Astrocyte of the cerebellum (primary cell): ENCODE measurements at regions not wholly inside any gene's neighbourhood (a gene's known extent, or its start where the extent isn't known, plus 50 kb on each side); places are given as distances from the start of the nearest gene placed in this dataset.

Experiments
- DNase-seq: peaks from one replicate; pipeline ENCODE4 v3.0.0-alpha.2; 2011; ENCODE audit warnings: low read depth
- H3K4me3 ChIP-seq: 2 replicates; pipeline ENCODE4 v1.5.1; 2011; ENCODE audit warnings: mild to moderate bottlenecking, low read depth, low read length, moderate library complexity
- CTCF ChIP-seq: IDR thresholded peaks from 2 replicates; pipeline ENCODE4 v1.5.1; 2012; ENCODE audit warnings: low read length, low read depth, moderate library complexity, mild to moderate bottlenecking; ENCODE audit errors: missing control alignments
- in situ Hi-C: cut with HindIII; loops from 2 replicates; pipeline ENCODE4 v1.10.0; 2017; ENCODE audit warnings: low sequenced_read_pairs

- in situ Hi-C loops = no loop called here
- no peak for TF ChIP-seq CTCF
- DNase-seq = no peak
- no peak overlapping the region for H3K4me3 ChIP-seq
Measured at GRCh38 chr3:164064298-164064697, 1014.0 kb downstream of the SI start.

GRCh38 chr3:164060923-164061322 is 1017.4 kb downstream of the SI start:
- DNase-seq = no peak
- no peak for TF ChIP-seq CTCF
- in situ Hi-C loops = no loop called here
- no peak overlapping the region for H3K4me3 ChIP-seq

GRCh38 chr3:164049847-164050246 is 1028.4 kb downstream of the SI start:
- DNase-seq = no peak
- no peak for TF ChIP-seq CTCF

GRCh38 chr3:164048451-164048850 is 1029.8 kb downstream of the SI start:
- H3K4me3 ChIP-seq = no peak overlapping the region
- TF ChIP-seq CTCF = no peak
- in situ Hi-C loops = no loop called here
- no peak for DNase-seq

More at GRCh38 chr3:164049847-164050246, 1028.4 kb downstream of the SI start:
- H3K4me3 ChIP-seq = no peak overlapping the region
- in situ Hi-C loops = no loop called here

DNA sequence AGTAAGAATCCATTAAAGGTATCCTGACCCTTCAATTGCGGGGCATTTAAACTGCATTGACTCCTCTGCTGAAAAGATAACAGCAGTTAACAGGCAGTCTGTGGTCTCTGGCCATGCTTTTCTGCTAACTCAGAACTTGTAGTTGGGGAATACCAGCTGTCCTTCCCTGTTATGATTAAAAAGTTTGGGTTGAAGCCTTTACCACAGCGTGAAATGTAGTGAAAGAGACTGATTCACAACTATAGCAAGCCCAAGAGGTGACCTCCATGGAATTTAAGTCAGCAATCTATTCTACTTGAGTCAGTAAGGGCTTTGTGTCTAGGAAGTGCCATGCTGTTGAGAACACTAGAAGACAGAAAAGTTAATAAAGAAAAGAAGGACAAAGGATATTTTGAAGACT is 1037.3 kb downstream of the SI start:
- H3K4me3 ChIP-seq = no peak overlapping the region
- TF ChIP-seq CTCF = no peak
- DNase-seq = no peak
- in situ Hi-C loops = no loop called here

GRCh38 chr3:164030194-164030593 is 1048.1 kb downstream of the SI start:
- in situ Hi-C loops = no loop called here
- no peak for DNase-seq
- TF ChIP-seq CTCF = no peak
- no peak overlapping the region for H3K4me3 ChIP-seq

DNA sequence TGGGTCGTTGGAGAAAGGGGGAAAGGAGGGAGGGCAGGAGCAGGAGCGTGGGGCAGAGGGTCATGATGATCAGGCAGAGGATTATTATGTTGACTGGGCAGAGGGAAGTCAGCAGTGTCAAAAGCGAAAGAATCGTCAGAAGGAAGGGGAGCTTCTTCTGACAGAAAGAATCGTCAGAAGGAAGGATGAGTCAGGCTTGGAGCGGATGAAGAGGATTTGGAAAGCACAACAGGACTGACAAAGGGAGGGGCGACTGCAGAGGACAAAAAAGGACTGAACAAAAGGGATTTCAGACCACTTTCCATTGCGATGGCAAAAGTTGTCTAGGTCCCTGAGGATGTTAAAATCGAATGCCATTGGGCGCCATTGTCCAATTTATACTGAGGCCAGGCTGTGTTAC is 1053.5 kb downstream of the SI start:
- TF ChIP-seq CTCF = no peak
- in situ Hi-C loops = no loop called here
- no peak for DNase-seq
- H3K4me3 ChIP-seq = no peak overlapping the region
